H1 (cell line): ENCODE measurements at regions not wholly inside any gene's neighbourhood (a gene's known extent, or its start where the extent isn't known, plus 50 kb on each side); places are given as distances from the start of the nearest gene placed in this dataset.
A peak's percentile ranks its signal among the peaks of the same experiment; 100 is the strongest.

Experiments
- CTCF ChIA-PET: fragments of 300-600 bp; sonication (Branson Sonifier 250); formaldehyde crosslinking; loops from one replicate; lab custom pipeline; 2021; ENCODE audit not compliant: partially characterized antibody; lab: Charles Lee
- POLR2A ChIA-PET: fragments of 300-600 bp; sonication (Branson Sonifier 250); formaldehyde crosslinking; loops from one replicate; lab custom pipeline; 2021; ENCODE audit warnings: inconsistent platforms; ENCODE audit not compliant: partially characterized antibody; lab: Charles Lee
- DNase-seq, 2 experiments: peaks; one replicate each; pipeline versions ENCODE4 v3.0.0 to v3.0.0-alpha.2; 2010 to 2022; ENCODE audit warnings: low spot score in 2 of 2, low read depth in 1 of 2, mixed read lengths in 1 of 2
- FAIRE-seq: peaks from 2 replicates; lab custom pipeline; 2011; peaks lifted over from hg19 to GRCh38; lab: Jason Lieb, UNC
- H2AFZ ChIP-seq: 2 replicates; pipeline ENCODE4 v1.8.1; 2012; ENCODE audit warnings: low read length, inconsistent platforms
- H2AK5ac ChIP-seq: 2 replicates; pipeline ENCODE4 v1.6.1; 2013; ENCODE audit warnings: low read depth, low read length
- H2BK120ac ChIP-seq: replicated peaks from 2 replicates; pipeline ENCODE3; 2013; ENCODE audit warnings: low read depth, low read length, inconsistent platforms
- H2BK12ac ChIP-seq: 2 replicates; pipeline ENCODE4 v1.6.1; 2013; ENCODE audit warnings: low read depth, low read length
- H2BK15ac ChIP-seq: 2 replicates; pipeline ENCODE4 v1.6.1; 2013; ENCODE audit warnings: low read length
- H2BK20ac ChIP-seq: 2 replicates; pipeline ENCODE4 v1.6.1; 2013; ENCODE audit warnings: low read length
- H2BK5ac ChIP-seq: 2 replicates; pipeline ENCODE4 v1.6.1; 2013; ENCODE audit warnings: low read depth, low read length
- H3K14ac ChIP-seq: 2 replicates; pipeline ENCODE4 v1.6.1; 2013; ENCODE audit warnings: inconsistent platforms; ENCODE audit not compliant: insufficient read length
- H3K18ac ChIP-seq: 2 replicates; pipeline ENCODE4 v1.6.1; 2013; ENCODE audit warnings: low read length; ENCODE audit errors: extremely low read depth
- H3K23ac ChIP-seq: 2 replicates; pipeline ENCODE4 v1.6.1; 2013; ENCODE audit warnings: inconsistent platforms; ENCODE audit not compliant: insufficient read length
- H3K23me2 ChIP-seq: 2 replicates; pipeline ENCODE4 v1.6.1; 2013; ENCODE audit warnings: low read depth, low read length
- H3K27ac ChIP-seq: 2 replicates; pipeline ENCODE4 v1.6.1; 2011; ENCODE audit warnings: low read depth, low read length, inconsistent platforms
- H3K27me3 ChIP-seq, 4 experiments: replicated peaks in 1 of 4; 1 replicate in 1 of 4; 2 replicates in 3 of 4; pipeline versions ENCODE4 v1.6.1 to v1.8.1; 2011 to 2013; ENCODE audit warnings: low read length in 3 of 4, mild to moderate bottlenecking in 3 of 4, inconsistent platforms in 2 of 4, mixed read lengths in 2 of 4, moderate library complexity in 1 of 4; ENCODE audit not compliant: control insufficient read depth in 3 of 4, insufficient read depth in 3 of 4; ENCODE audit errors: extremely low read depth in 1 of 4
- H3K36me3 ChIP-seq, 4 experiments: 2 replicates each; pipeline versions ENCODE4 v1.6.1 to v1.8.1; 2011 to 2013; ENCODE audit warnings: mild to moderate bottlenecking in 4 of 4, low read length in 3 of 4, moderate library complexity in 2 of 4, control low read depth in 1 of 4, inconsistent platforms in 1 of 4; ENCODE audit not compliant: insufficient read depth in 4 of 4, control insufficient read depth in 2 of 4
- H3K4ac ChIP-seq: replicated peaks from 2 replicates; pipeline ENCODE3; 2013; ENCODE audit warnings: low read length, low read depth, mixed read lengths, inconsistent platforms; ENCODE audit not compliant: insufficient read length
- H3K4me1 ChIP-seq, 4 experiments: replicated peaks in 1 of 4; 1 replicate in 1 of 4; 2 replicates in 3 of 4; pipeline versions ENCODE4 v1.6.1 to v1.8.1; 2011 to 2013; ENCODE audit warnings: low read length in 3 of 4, inconsistent platforms in 2 of 4, mixed read lengths in 1 of 4; ENCODE audit not compliant: insufficient read depth in 4 of 4, control insufficient read depth in 3 of 4
- H3K4me2 ChIP-seq, 2 experiments: 2 replicates each; pipeline versions ENCODE4 v1.6.1 to v1.8.1; 2011 to 2013; ENCODE audit warnings: low read depth in 2 of 2, low read length in 2 of 2, control low read depth in 1 of 2, inconsistent platforms in 1 of 2, mild to moderate bottlenecking in 1 of 2; ENCODE audit not compliant: insufficient read depth in 1 of 2
- H3K4me3 ChIP-seq, 4 experiments: fragments of 200-600, 300-600 bp in 1 of 4; sonication (generic), shearing (Covaris generic), sonication (Bioruptor Twin) in 1 of 4; 2 replicates each; pipeline versions ENCODE4 v1.5.1 to v1.8.1; 2011 to 2016; ENCODE audit warnings: low read length in 4 of 4, low read depth in 3 of 4, control low read depth in 2 of 4, inconsistent platforms in 2 of 4, mild to moderate bottlenecking in 2 of 4, mixed read lengths in 1 of 4, moderate library complexity in 1 of 4; ENCODE audit not compliant: insufficient read depth in 2 of 4; ENCODE audit errors: extremely low read depth in 1 of 4
- H3K56ac ChIP-seq: replicated peaks from 2 replicates; pipeline ENCODE3; 2013; ENCODE audit warnings: low read depth, mild to moderate bottlenecking, mixed read lengths, low read length, inconsistent platforms; ENCODE audit not compliant: insufficient read length
- H3K79me1 ChIP-seq: 2 replicates; pipeline ENCODE4 v1.6.1; 2013; ENCODE audit warnings: low read depth, low read length, control low read depth
- H3K79me2 ChIP-seq, 2 experiments: 2 replicates each; pipeline versions ENCODE4 v1.6.1 to v1.8.1; 2012 to 2013; ENCODE audit warnings: low read length in 2 of 2, mild to moderate bottlenecking in 2 of 2, inconsistent platforms in 1 of 2; ENCODE audit not compliant: insufficient read depth in 2 of 2, control insufficient read depth in 1 of 2
- H3K9ac ChIP-seq, 4 experiments: replicated peaks in 1 of 4; 1 replicate in 1 of 4; 2 replicates in 3 of 4; pipeline versions ENCODE4 v1.6.1 to v1.8.1; 2011 to 2013; ENCODE audit warnings: low read depth in 3 of 4, low read length in 3 of 4, control low read depth in 2 of 4, mild to moderate bottlenecking in 2 of 4, moderate library complexity in 2 of 4, inconsistent platforms in 1 of 4; ENCODE audit errors: extremely low read depth in 1 of 4
- H3K9me3 ChIP-seq, 2 experiments: 2 replicates each; pipeline versions ENCODE4 v1.6.1 to v1.8.1; 2012 to 2013; ENCODE audit warnings: mild to moderate bottlenecking in 2 of 2, moderate library complexity in 2 of 2, control low read depth in 1 of 2, inconsistent platforms in 1 of 2, low read depth in 1 of 2, low read length in 1 of 2, mixed read lengths in 1 of 2; ENCODE audit not compliant: insufficient read depth in 2 of 2
- H4K20me1 ChIP-seq, 2 experiments: replicated peaks in 1 of 2; 2 replicates each; pipeline versions ENCODE3 to v1.8.1; 2011 to 2013; ENCODE audit warnings: inconsistent platforms in 2 of 2, low read length in 2 of 2, mild to moderate bottlenecking in 1 of 2; ENCODE audit not compliant: insufficient read depth in 2 of 2, control insufficient read depth in 1 of 2
- H4K5ac ChIP-seq: 2 replicates; pipeline ENCODE4 v1.6.1; 2013; ENCODE audit warnings: low read length, low read depth, mixed read lengths, inconsistent platforms; ENCODE audit not compliant: insufficient read length
- H4K8ac ChIP-seq: 2 replicates; pipeline ENCODE4 v1.8.0; 2013; ENCODE audit warnings: mild to moderate bottlenecking, moderate library complexity, low read length, inconsistent platforms; ENCODE audit not compliant: insufficient read depth; ENCODE audit errors: extremely low read depth
- H4K91ac ChIP-seq: replicated peaks from 2 replicates; pipeline ENCODE3; 2013; ENCODE audit warnings: low read length, mixed read lengths, inconsistent platforms; ENCODE audit not compliant: insufficient read length
- TBP ChIP-seq: IDR thresholded peaks from 2 replicates; pipeline ENCODE4 v1.6.1; 2011; ENCODE audit warnings: low read depth, low read length, improper control_type of control experiment
- WGBS, 2 experiments: shearing (Covaris generic) in 1 of 2; methylation state at CpG; one replicate each; pipeline versions ENCODE4 v1.1.6 to v1.1.7; 2013 to 2015; ENCODE audit warnings: low lambda C conversion rate in 2 of 2, mixed read lengths in 2 of 2, inconsistent platforms in 1 of 2, low coverage in 1 of 2, missing lambda C conversion rate in 1 of 2; ENCODE audit not compliant: insufficient replicate concordance in 2 of 2, insufficient coverage in 1 of 2, insufficient read length in 1 of 2; ENCODE audit errors: extremely low coverage in 1 of 2, missing lambda C conversion rate in 1 of 2; 5-methylcytosine and 5-hydroxymethylcytosine counted together

GRCh38 chrX:22742174-22742573 lies 257.6 kb upstream of the DDX53 start:
- Histone ChIP-seq H3K9ac (no peak overlapping the region), H2BK15ac (no peak overlapping the region), H3K4me3 (no peak overlapping the region), H3K14ac (no peak overlapping the region), H3K18ac (no peak overlapping the region), H2AFZ (no peak overlapping the region), H3K27me3 (no peaks in the 10 kb centered on the region), H3K9me3 (no peaks in the 10 kb centered on the region), H3K23ac (no peak overlapping the region), H3K56ac (no peak overlapping the region), H2AK5ac (no peak overlapping the region), H2BK120ac (no peak overlapping the region), H2BK12ac (no peak overlapping the region), H2BK5ac (no peak overlapping the region), H3K27ac (no peak overlapping the region), H4K8ac (no peak overlapping the region), H3K23me2 (no peaks in the 10 kb centered on the region), H3K36me3 (no peaks in the 10 kb centered on the region), H3K4me1 (no peaks in the 10 kb centered on the region), H3K4ac (no peak overlapping the region), H3K79me1 (no peaks in the 10 kb centered on the region), H4K91ac (no peak overlapping the region), H4K5ac (no peak overlapping the region), H4K20me1 (no peaks in the 10 kb centered on the region), H2BK20ac (no peak overlapping the region), H3K79me2 (no peaks in the 10 kb centered on the region), H3K4me2 (no peak overlapping the region)
- FAIRE-seq (peak; percentile 13), DNase-seq (no peak)
- WGBS, 2 experiments, result 88% methylated on average over 1 of the region's 1 CpG; no CpG with 5 or more reads in 1 of the 2 experiments
- ChIA-PET POLR2A (no interaction called here), CTCF (no interaction called here)
- TF ChIP-seq TBP, result no peak
